GM13976 (cell line): ENCODE measurements at regions not wholly inside any gene's neighbourhood (a gene's known extent, or its start where the extent isn't known, plus 50 kb on each side); places are given as distances from the start of the nearest gene placed in this dataset.

Experiments used
- DNase-seq: peaks from one replicate; pipeline ENCODE4 v3.0.0; 2012; ENCODE audit warnings: low spot score
- in situ Hi-C: fragments of 300-500 bp; cut with MboI; formaldehyde crosslinking; loops from one replicate; pipeline ENCODE4 v1.12.0; 2022; ENCODE audit warnings: low sequenced_read_pairs, mixed read lengths, inconsistent platforms; ENCODE audit not compliant: unreplicated experiment
- TF ChIP-seq, protein P1 (sequence below): IDR thresholded peaks from 2 replicates; pipeline ENCODE4 v1.5.1; 2012; ENCODE audit warnings: borderline replicate concordance, mild to moderate bottlenecking; ENCODE audit not compliant: insufficient read depth; ENCODE audit errors: extremely low read depth, missing control alignments, control extremely low read depth

DNA sequence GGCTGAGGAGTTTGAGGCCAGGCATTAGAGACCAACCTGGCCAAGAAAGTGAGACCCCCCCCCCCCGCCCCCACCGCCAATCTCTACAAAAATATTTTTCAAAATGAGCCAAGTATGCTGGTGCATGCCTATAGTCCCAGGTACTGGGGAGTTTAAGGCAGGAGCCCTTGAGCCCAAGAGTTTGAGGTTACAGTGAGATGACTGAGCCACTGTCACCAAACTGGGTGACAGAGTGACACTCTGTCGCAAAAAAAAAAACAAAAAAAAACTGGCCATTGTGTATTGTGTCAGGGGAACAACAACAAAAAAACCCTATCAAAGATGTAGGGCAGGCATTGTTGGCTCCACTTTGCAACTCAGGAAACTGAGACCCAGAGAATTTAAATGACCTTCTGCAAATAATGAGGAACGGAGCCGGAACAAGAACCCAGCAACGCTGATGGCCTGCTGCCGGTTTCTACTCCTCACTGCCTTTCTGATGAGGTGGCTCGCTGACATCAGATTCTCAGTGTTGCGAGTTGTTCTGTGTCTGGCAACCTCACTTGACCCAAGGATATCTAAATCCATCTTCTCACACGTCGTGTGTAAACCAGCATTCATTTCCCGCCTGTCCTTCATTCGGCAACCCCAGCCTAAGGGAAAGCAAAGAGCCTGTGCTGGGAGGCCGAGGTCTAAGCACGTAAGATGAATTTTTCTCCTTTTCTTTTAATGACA is 195.2 kb upstream of the CRY1 start:
- DNase-seq: no peak
- TF ChIP-seq, protein P1, sequence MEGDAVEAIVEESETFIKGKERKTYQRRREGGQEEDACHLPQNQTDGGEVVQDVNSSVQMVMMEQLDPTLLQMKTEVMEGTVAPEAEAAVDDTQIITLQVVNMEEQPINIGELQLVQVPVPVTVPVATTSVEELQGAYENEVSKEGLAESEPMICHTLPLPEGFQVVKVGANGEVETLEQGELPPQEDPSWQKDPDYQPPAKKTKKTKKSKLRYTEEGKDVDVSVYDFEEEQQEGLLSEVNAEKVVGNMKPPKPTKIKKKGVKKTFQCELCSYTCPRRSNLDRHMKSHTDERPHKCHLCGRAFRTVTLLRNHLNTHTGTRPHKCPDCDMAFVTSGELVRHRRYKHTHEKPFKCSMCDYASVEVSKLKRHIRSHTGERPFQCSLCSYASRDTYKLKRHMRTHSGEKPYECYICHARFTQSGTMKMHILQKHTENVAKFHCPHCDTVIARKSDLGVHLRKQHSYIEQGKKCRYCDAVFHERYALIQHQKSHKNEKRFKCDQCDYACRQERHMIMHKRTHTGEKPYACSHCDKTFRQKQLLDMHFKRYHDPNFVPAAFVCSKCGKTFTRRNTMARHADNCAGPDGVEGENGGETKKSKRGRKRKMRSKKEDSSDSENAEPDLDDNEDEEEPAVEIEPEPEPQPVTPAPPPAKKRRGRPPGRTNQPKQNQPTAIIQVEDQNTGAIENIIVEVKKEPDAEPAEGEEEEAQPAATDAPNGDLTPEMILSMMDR: no peak
- in situ Hi-C loops: no loop called here

DNA sequence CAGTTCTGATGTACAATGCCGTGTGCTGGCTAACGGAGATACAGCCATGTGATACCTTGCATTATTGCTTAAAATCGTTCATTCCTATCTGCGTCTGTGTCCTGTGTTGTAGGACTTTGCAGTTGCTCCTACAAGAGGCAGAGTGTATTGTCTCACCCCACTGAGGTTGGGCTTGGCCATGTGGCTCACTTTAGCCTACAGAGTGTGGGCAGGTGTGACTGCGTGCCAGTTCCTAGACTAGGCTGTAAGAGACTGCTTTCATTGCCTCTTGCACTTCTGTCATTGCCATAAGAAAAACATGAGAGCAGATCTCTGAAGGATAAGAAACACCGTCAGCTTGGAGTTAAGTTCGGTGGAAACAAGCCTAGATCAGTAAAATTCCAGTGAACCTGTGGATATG is 197.7 kb upstream of the CRY1 start:
- TF ChIP-seq, protein P1: no peak
- in situ Hi-C loops: no loop called here
- no peak for DNase-seq

DNA sequence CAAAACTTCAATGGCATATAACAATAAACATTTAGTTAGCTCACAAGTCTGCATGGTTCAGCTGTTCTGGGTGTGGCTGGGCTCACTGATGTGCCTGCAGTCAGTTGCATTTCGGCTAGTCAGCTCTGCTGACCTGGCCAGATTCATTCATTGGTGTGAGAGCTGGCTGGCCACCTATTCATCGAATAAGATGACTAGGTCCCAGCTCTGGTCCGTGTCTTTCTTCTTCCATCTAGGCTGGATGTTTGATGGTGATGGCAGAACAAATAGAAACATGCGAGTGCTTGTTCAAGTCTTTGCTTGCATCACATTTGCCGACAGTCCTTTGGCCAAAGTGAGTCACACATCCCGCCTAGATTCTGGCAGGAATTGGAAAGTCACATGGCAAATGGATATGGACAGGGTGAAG is 203.3 kb upstream of the CRY1 start:
- DNase-seq: no peak
- TF ChIP-seq, protein P1: no peak
- in situ Hi-C loops: no loop called here

DNA sequence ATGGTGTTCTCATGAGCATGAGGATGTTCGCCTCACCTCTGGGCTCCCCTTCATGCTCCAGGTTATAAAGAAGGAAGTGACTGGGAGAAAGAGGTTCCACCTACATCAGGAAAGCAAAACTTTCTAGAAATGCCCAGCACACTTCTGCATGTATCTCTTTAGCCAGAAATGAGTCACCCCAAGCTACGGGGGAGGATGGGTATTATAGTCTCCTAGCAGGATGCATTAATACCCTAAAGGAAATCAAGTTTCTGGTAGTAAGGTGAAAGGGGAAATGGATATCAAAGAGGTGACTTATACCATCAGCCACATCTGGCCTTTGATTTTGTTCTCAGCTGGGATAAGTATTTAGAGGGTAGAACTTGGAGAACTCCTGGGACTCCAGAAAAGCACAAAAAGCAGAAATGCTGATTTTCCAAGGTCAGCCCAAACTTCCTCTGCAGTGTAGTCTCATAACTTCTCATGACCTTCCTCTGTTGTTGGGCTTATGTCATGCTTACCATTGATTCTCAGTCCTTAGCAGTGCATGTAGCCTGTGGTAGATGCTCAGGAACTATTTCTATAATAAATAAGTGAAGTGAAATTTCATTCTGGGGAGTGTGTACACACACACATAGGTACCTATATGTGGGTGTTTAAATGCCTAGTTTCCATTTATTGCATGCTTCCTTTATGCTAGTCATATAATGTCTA is 209.4 kb upstream of the CRY1 start:
- in situ Hi-C loops: no loop called here
- TF ChIP-seq, protein P1: no peak
- DNase-seq: no peak

DNA sequence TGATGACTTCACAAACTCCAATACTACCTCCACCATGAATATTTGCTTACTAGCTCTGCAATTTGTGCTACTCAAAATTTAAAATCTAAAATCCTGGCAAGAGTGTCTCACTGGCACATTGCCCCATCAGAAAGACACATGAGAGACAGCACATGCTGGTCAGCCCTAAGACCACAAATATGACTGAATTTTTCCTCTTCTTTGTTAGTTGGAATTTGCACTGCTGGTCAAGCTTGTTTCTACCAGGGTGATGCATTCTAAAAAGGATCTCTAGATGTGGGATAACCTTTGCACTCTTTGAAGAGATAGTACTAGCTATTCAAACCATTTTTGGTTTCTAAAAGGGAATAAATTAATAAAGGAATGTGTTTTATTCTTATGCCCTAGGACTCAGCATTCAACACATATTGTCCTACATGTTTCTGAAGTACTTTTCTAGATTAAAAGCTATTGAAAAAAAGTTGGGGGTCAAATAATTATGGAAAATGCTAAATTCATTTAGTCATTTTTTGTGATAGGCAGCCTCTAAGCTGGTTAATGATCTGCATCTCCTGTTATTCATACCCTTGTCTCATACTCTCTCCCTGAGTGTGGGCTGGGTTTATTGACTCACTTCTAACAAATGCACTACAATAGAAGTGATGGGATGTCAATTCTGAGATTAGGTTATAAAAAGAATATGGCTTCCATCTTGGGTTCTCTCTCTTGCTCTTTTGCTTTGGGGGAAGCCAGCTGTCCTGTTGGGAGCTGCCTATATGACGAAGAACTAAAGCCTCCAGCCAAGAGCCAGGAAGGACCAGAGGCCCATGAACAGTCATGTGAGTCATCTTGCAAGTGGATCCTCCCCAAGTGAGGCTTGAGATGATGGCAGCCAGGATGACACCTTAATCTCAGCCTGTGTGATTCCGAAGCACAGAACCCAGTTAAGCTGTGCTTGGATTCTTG is 211.5 kb upstream of the CRY1 start:
- in situ Hi-C loops: no loop called here
- no peak for DNase-seq
- TF ChIP-seq, protein P1: no peak

DNA sequence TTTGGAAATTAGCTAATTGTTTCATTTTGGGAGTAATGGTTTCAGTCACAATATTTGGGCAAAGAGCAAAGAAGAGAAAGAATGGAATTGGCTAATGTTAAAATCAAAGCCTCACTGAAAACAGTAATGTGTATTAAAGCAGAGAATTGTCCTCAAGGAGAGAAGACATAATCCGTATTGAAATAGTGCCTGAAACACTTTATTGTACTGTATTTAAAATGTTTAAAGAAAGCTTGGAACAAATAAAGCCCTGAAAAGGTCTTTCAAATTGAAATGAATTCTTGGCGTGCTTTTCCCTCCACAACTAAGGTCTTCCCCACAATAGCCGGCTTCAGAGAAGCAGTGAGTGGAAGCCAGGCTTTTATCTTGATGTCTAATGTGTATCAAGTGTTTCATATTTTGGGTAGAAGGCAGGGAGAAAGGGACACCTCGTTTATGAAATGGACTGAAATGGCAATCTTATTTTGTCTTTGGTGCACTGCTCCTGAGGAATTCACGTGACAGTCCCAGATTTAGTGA is 212.9 kb upstream of the CRY1 start:
- no peak for DNase-seq
- in situ Hi-C loops: no loop called here
- TF ChIP-seq, protein P1: no peak
